GM12865 (cell line): ENCODE measurements at regions not wholly inside any gene's neighbourhood (a gene's known extent, or its start where the extent isn't known, plus 50 kb on each side); places are given as distances from the start of the nearest gene placed in this dataset.

ENCODE experiments used
- DNase-seq: peaks from one replicate; pipeline ENCODE4 v3.0.0; 2010; ENCODE audit warnings: low read depth
- H3K4me3 ChIP-seq: 2 replicates; pipeline ENCODE4 v1.5.1; 2011; ENCODE audit warnings: mild to moderate bottlenecking, low read depth, low read length, control low read depth
- TF ChIP-seq, protein P1 (sequence below): IDR thresholded peaks from 2 replicates; pipeline ENCODE4 v1.5.1; 2011; ENCODE audit warnings: low read length, control low read depth, low read depth, inconsistent platforms; ENCODE audit not compliant: insufficient read depth; ENCODE audit errors: missing control alignments

DNA sequence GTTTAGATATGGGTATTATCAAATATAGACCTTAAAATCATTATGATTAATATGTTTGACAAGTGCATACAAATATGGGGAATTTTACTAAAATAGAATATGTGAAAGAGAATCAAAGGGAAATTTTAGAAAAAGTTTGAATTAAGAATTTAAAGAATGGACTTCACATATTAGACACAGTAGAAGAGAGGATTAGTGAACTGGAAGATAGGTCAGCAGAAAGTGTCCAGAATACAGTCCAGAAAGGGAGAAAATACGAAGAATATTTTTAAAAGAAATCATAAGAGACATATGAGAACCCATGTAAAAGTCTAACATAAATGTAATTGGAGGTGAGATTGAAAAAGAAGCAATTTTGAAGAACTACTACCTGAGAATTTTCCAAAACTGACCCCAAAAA, 139.9 kb downstream of the DTWD1 start:
- no peak for DNase-seq
- TF ChIP-seq, protein P1, sequence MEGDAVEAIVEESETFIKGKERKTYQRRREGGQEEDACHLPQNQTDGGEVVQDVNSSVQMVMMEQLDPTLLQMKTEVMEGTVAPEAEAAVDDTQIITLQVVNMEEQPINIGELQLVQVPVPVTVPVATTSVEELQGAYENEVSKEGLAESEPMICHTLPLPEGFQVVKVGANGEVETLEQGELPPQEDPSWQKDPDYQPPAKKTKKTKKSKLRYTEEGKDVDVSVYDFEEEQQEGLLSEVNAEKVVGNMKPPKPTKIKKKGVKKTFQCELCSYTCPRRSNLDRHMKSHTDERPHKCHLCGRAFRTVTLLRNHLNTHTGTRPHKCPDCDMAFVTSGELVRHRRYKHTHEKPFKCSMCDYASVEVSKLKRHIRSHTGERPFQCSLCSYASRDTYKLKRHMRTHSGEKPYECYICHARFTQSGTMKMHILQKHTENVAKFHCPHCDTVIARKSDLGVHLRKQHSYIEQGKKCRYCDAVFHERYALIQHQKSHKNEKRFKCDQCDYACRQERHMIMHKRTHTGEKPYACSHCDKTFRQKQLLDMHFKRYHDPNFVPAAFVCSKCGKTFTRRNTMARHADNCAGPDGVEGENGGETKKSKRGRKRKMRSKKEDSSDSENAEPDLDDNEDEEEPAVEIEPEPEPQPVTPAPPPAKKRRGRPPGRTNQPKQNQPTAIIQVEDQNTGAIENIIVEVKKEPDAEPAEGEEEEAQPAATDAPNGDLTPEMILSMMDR = no peak
- no peak overlapping the region for H3K4me3 ChIP-seq

DNA sequence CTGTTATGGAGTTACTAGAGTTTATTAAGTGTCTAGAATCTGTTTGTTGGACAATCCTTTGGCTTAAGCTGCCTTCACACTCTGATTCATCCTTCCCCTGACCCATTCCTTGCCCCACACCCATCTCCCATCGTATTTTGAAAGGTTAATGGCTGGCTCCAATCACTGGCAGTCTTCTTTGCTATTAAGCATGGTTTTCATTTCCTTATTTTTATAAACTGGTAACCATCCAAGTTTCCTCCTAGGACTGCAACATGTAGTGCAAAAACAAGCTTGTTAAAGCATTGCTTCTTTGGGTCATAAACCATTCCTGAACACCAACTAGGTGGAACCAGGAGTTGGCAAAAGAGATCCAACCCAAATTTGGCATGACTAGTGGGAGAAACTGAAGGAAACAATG, 148.4 kb downstream of the DTWD1 start:
- TF ChIP-seq, protein P1 = no peak
- no peak overlapping the region for H3K4me3 ChIP-seq
- no peak for DNase-seq

DNA sequence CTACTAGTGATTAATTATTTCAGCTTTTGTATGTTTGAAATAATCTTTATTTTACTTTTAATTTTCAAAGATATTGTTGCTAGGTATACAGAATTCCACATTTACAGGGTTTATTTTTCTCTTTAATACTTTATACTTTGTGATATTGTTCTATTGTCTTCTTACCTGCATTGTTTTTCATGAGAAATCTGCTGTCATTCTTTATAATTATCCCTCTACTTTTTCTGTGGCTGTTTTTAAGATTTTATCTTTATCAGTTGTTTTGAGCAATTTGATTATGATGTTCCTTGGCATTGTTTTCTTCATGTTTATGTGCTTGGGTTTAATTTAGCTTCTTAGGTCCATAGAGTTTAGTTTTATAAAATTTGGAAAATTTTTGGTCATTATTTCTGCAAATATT, 168.6 kb downstream of the DTWD1 start:
- DNase-seq = no peak
- no peak overlapping the region for H3K4me3 ChIP-seq
- TF ChIP-seq, protein P1 = no peak

DNA sequence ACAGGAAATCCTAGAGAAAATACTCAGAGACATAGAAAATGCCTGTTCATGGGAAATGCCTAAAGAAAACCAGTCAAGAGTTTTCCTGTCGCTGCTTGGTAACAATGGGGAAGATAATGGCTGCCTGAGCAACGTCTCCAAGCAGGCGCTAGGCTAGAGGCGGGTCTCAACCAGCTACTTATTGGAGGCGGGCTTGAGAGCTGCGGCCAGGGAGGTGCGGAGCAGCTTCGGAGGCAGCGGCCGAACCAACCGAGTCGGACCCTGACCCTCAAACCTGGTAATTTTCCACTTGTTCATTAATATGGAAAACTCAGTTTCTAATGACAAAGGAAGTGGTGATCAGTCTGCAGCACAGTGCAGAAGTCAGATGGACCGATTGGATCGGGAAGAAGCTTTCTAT, 173.1 kb downstream of the DTWD1 start:
- DNase-seq = no peak
- no peak overlapping the region for H3K4me3 ChIP-seq
- TF ChIP-seq, protein P1 = no peak

DNA sequence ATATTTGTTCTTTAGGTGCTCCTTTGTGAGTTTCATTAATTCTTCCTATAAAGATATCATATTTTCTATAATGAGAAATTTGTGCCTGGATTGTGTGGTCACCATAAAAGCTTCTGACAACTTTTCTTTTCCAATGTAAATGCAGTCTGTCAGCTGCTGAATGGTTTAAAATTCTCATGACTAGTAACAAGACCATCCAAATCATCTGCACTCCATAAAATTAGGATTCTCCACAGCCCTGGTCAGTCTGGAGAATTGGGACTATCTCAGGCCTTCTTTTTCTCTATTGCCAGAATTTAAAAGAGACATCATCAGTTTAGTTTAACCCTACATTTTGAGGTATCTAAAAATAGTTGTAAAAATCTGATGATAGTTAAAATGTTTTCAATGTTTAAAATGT, 180.9 kb downstream of the DTWD1 start:
- no peak overlapping the region for H3K4me3 ChIP-seq
- TF ChIP-seq, protein P1 = no peak
- DNase-seq = no peak
